SK-N-SH (cell line): ENCODE measurements at regions not wholly inside any gene's neighbourhood (a gene's known extent, or its start where the extent isn't known, plus 50 kb on each side); places are given as distances from the start of the nearest gene placed in this dataset.

Experiments
- CTCF ChIA-PET: fragments of 300-600, 350-600 bp; formaldehyde crosslinking; extraction: SDS; loops from one replicate; lab custom pipeline; 2021; lab: Yijun Ruan, JAX
- POLR2A ChIA-PET: fragments of 350-600 bp; sonication (Branson Sonifier 250); formaldehyde crosslinking; extraction: SDS; loops from one replicate; lab custom pipeline; 2020; ENCODE audit warnings: antibody characterized with exemption, inconsistent platforms; lab: Yijun Ruan, JAX
- DNase-seq: peaks from one replicate; pipeline ENCODE4 v3.0.0; 2012
- H2AFZ ChIP-seq: fragments of 200-600 bp; sonication (generic); 2 replicates; pipeline ENCODE4 v1.8.1; 2016; ENCODE audit warnings: antibody characterized with exemption, mild to moderate bottlenecking, low read depth
- H3F3A ChIP-seq: fragments of 200-600 bp; sonication (generic); replicated peaks from 2 replicates; pipeline ENCODE3; 2016; ENCODE audit warnings: antibody characterized with exemption, mild to moderate bottlenecking; ENCODE audit not compliant: insufficient read depth
- H3K27ac ChIP-seq, 2 experiments: fragments of 200-500 bp in 1 of 2; fragments of 200-600 bp in 1 of 2; sonication (Bioruptor generic) in 1 of 2; sonication (generic), shearing (Covaris generic) in 1 of 2; 2 replicates each; pipeline versions ENCODE4 v1.5.1 to v1.6.1; 2014 to 2016; ENCODE audit warnings: low read depth in 2 of 2, inconsistent platforms in 1 of 2, low read length in 1 of 2, mild to moderate bottlenecking in 1 of 2, mixed read lengths in 1 of 2
- H3K27me3 ChIP-seq: fragments of 200-600 bp; sonication (generic), shearing (Covaris generic); 2 replicates; pipeline ENCODE4 v1.6.1; 2016; ENCODE audit warnings: mixed run types; ENCODE audit not compliant: insufficient read depth
- H3K36me3 ChIP-seq, 2 experiments: fragments of 200-500 bp in 1 of 2; fragments of 200-600 bp in 1 of 2; sonication (Bioruptor generic) in 1 of 2; sonication (generic) in 1 of 2; replicated peaks in 1 of 2; 2 replicates each; pipeline versions ENCODE3 to v1.5.1; 2014 to 2016; ENCODE audit warnings: low read length in 1 of 2, mild to moderate bottlenecking in 1 of 2; ENCODE audit not compliant: insufficient read depth in 2 of 2, control insufficient read depth in 1 of 2
- H3K4me1 ChIP-seq, 2 experiments: fragments of 200-500 bp in 1 of 2; fragments of 200-600 bp in 1 of 2; sonication (Bioruptor generic) in 1 of 2; sonication (generic), shearing (Covaris generic) in 1 of 2; 2 replicates each; pipeline versions ENCODE4 v1.5.1 to v1.6.1; 2014 to 2016; ENCODE audit warnings: low read depth in 1 of 2, low read length in 1 of 2, mixed run types in 1 of 2; ENCODE audit not compliant: insufficient read depth in 2 of 2, control insufficient read depth in 1 of 2
- H3K4me2 ChIP-seq: fragments of 200-600 bp; sonication (generic), shearing (Covaris generic); 2 replicates; pipeline ENCODE4 v1.6.1; 2017; ENCODE audit warnings: mixed run types
- H3K4me3 ChIP-seq, 2 experiments: fragments of 200-500 bp in 1 of 2; fragments of 200-600 bp in 1 of 2; sonication (Bioruptor generic) in 1 of 2; sonication (generic), shearing (Covaris generic) in 1 of 2; 2 replicates each; pipeline versions ENCODE4 v1.5.1 to v1.8.1; 2014 to 2016; ENCODE audit warnings: low read depth in 2 of 2, inconsistent platforms in 1 of 2, low read length in 1 of 2, mild to moderate bottlenecking in 1 of 2, mixed read lengths in 1 of 2, moderate library complexity in 1 of 2
- H3K79me2 ChIP-seq: fragments of 200-600 bp; sonication (generic); 2 replicates; pipeline ENCODE4 v1.8.1; 2017; ENCODE audit warnings: mild to moderate bottlenecking; ENCODE audit not compliant: insufficient read depth
- H3K9ac ChIP-seq: fragments of 200-600 bp; sonication (generic); 2 replicates; pipeline ENCODE4 v1.6.1; 2017; ENCODE audit warnings: mixed run types
- H3K9me2 ChIP-seq: fragments of 200-600 bp; sonication (generic); 2 replicates; pipeline ENCODE4 v1.6.1; 2017; ENCODE audit warnings: mixed run types
- H3K9me3 ChIP-seq: fragments of 200-600 bp; sonication (generic); 2 replicates; pipeline ENCODE4 v1.6.1; 2017; ENCODE audit warnings: mixed run types, mild to moderate bottlenecking, moderate library complexity
- H4K20me1 ChIP-seq: fragments of 200-600 bp; sonication (generic); 2 replicates; pipeline ENCODE4 v1.6.1; 2017; ENCODE audit warnings: mild to moderate bottlenecking, mixed run types; ENCODE audit not compliant: insufficient read depth
- EP300 ChIP-seq, 2 experiments: IDR thresholded peaks; 2 replicates each; pipeline versions ENCODE4 v1.4.0 to v1.6.1; 2012; ENCODE audit warnings: borderline replicate concordance in 1 of 2, low read depth in 1 of 2, low read length in 1 of 2
- FOSL2 ChIP-seq: IDR thresholded peaks from 2 replicates; pipeline ENCODE4 v1.4.0; 2012; ENCODE audit warnings: low read depth, mild to moderate bottlenecking, moderate library complexity, borderline replicate concordance
- POLR2AphosphoS5 ChIP-seq: IDR thresholded peaks from 2 replicates; pipeline ENCODE4 v1.6.1; 2012; ENCODE audit warnings: low read depth, low read length
- REST ChIP-seq: IDR thresholded peaks from 2 replicates; pipeline ENCODE4 v1.6.1; 2012; ENCODE audit warnings: mild to moderate bottlenecking, low read depth, low read length, moderate library complexity
- RFX5 ChIP-seq: IDR thresholded peaks from 2 replicates; pipeline ENCODE4 v1.6.1; 2012; ENCODE audit warnings: mild to moderate bottlenecking, improper control_type of control experiment, low read length
- SIN3A ChIP-seq: IDR thresholded peaks from 2 replicates; pipeline ENCODE4 v1.6.1; 2012; ENCODE audit warnings: low read depth, mild to moderate bottlenecking, low read length, moderate library complexity, borderline replicate concordance
- SMC3 ChIP-seq: IDR thresholded peaks from 2 replicates; pipeline ENCODE4 v1.6.1; 2012; ENCODE audit warnings: low read depth, low read length, improper control_type of control experiment
- WGBS: methylation state at CpG from one replicate; pipeline ENCODE4 v1.1.6; 2017; ENCODE audit warnings: low lambda C conversion rate; 5-methylcytosine and 5-hydroxymethylcytosine counted together
- TF ChIP-seq, protein P1 (sequence below): fragments of 150-350 bp; IDR thresholded peaks from 2 replicates; pipeline ENCODE4 v1.6.1; 2016; ENCODE audit warnings: mild to moderate bottlenecking, low read depth, low read length
- TF ChIP-seq, protein P2 (sequence below): fragments of 200-600 bp; sonication (generic); IDR thresholded peaks from 2 replicates; pipeline ENCODE4 v1.6.1; 2017; ENCODE audit warnings: antibody characterized with exemption, mild to moderate bottlenecking, moderate library complexity

DNA sequence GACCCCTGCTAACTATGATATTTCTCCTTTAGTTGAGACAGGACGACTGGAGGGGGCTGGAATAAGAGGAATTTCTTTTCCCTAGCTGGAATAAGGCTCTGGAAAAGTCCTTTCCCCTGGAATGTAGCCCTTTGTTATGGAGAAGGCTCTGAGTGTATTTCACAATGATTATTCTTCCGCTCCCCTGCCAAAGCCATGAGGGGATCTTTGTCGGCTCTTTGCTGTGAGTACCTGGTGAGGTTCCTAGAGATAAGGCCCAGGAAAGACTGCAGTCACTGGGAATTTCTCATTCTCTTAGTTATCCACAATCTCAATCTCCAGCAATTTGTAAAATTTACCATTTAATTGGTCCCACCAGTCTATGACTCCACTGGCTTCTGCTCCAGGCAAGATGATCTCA, 340.2 kb upstream of the HNRNPA3 start:
- H3K4me2 ChIP-seq: no peak overlapping the region
- no peaks in the 10 kb centered on the region for H3K36me3 ChIP-seq
- ChIA-PET CTCF (no interaction called here), POLR2A (no interaction called here)
- 21% methylated on average over 3 of the region's 3 CpGs for WGBS
- no peaks in the 10 kb centered on the region for H3K9me2 ChIP-seq
- no peaks in the 10 kb centered on the region for H3K27me3 ChIP-seq
- no peak overlapping the region for H3K4me3 ChIP-seq
- no peaks in the 10 kb centered on the region for H3K79me2 ChIP-seq
- H3F3A ChIP-seq: no peaks in the 10 kb centered on the region
- H2AFZ ChIP-seq: no peak overlapping the region
- no peaks in the 10 kb centered on the region for H4K20me1 ChIP-seq
- H3K4me1 ChIP-seq: no peaks in the 10 kb centered on the region
- H3K9me3 ChIP-seq: no peaks in the 10 kb centered on the region
- DNase-seq: no peak
- H3K9ac ChIP-seq: no peak overlapping the region
- no peak for TF ChIP-seq EP300 (IDR thresholded peaks at IDR 0.05; ENCODE audit: borderline replicate concordance in 1 of 2, low read depth in 1 of 2, low read length in 1 of 2)
- TF ChIP-seq FOSL2: no peak
- no peak for TF ChIP-seq REST
- TF ChIP-seq, protein P1, sequence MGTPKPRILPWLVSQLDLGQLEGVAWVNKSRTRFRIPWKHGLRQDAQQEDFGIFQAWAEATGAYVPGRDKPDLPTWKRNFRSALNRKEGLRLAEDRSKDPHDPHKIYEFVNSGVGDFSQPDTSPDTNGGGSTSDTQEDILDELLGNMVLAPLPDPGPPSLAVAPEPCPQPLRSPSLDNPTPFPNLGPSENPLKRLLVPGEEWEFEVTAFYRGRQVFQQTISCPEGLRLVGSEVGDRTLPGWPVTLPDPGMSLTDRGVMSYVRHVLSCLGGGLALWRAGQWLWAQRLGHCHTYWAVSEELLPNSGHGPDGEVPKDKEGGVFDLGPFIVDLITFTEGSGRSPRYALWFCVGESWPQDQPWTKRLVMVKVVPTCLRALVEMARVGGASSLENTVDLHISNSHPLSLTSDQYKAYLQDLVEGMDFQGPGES: no peak
- TF ChIP-seq, protein P2, sequence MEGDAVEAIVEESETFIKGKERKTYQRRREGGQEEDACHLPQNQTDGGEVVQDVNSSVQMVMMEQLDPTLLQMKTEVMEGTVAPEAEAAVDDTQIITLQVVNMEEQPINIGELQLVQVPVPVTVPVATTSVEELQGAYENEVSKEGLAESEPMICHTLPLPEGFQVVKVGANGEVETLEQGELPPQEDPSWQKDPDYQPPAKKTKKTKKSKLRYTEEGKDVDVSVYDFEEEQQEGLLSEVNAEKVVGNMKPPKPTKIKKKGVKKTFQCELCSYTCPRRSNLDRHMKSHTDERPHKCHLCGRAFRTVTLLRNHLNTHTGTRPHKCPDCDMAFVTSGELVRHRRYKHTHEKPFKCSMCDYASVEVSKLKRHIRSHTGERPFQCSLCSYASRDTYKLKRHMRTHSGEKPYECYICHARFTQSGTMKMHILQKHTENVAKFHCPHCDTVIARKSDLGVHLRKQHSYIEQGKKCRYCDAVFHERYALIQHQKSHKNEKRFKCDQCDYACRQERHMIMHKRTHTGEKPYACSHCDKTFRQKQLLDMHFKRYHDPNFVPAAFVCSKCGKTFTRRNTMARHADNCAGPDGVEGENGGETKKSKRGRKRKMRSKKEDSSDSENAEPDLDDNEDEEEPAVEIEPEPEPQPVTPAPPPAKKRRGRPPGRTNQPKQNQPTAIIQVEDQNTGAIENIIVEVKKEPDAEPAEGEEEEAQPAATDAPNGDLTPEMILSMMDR: no peak
- no peak for TF ChIP-seq POLR2AphosphoS5
- TF ChIP-seq RFX5: no peak
- H3K27ac ChIP-seq: no peak overlapping the region

GRCh38 chr2:176873403-176873802, 339.2 kb upstream of the HNRNPA3 start:
- Histone ChIP-seq H3K79me2 (no peaks in the 10 kb centered on the region), H3K9me3 (no peaks in the 10 kb centered on the region), H3K9ac (no peak overlapping the region), H3K4me1 (no peaks in the 10 kb centered on the region), H3K9me2 (no peaks in the 10 kb centered on the region), H3F3A (no peaks in the 10 kb centered on the region), H2AFZ (no peak overlapping the region), H3K4me3 (no peak overlapping the region), H3K27me3 (no peaks in the 10 kb centered on the region), H3K4me2 (no peak overlapping the region), H4K20me1 (no peaks in the 10 kb centered on the region), H3K36me3 (no peaks in the 10 kb centered on the region), H3K27ac (no peak overlapping the region)
- 38% methylated on average over 4 of the region's 4 CpGs for WGBS
- TF ChIP-seq, protein P2: peak; percentile 34
- TF ChIP-seq SIN3A: no peak
- TF ChIP-seq SMC3: 0 out of 2 replicates have a peak, but pooled peaks have one; percentile 4
- DNase-seq: peak; percentile 8
- CTCF ChIA-PET: no interaction called here
- POLR2A ChIA-PET: no interaction called here
